GM19328 (cell line): ENCODE measurements at regions not wholly inside any gene's neighbourhood (a gene's known extent, or its start where the extent isn't known, plus 50 kb on each side); places are given as distances from the start of the nearest gene placed in this dataset.

Experiments
- ATAC-seq: cut with Tn5 transposase; IDR thresholded peaks from one replicate; pipeline ENCODE4 v1.9.1; 2021; ENCODE audit warnings: mild to moderate bottlenecking, moderate library complexity; ENCODE audit not compliant: unreplicated experiment

GRCh38 chr5:124839371-124839998 is 93.0 kb upstream of the ZNF608 start:
- ATAC-seq, result no peak

- no peak for ATAC-seq
Observed at GRCh38 chr5:124841829-124842712, 95.6 kb upstream of the ZNF608 start.

GRCh38 chr5:124842725-124843595 is 96.5 kb upstream of the ZNF608 start:
- ATAC-seq, result no peak

GRCh38 chr5:124843596-124843899 is 97.1 kb upstream of the ZNF608 start:
- ATAC-seq, result no peak

- no peak for ATAC-seq
Observed at GRCh38 chr5:124844371-124844920, 98.0 kb upstream of the ZNF608 start.

GRCh38 chr5:124847907-124848306 is 101.5 kb upstream of the ZNF608 start:
- no peak for ATAC-seq

GRCh38 chr5:124849774-124850173 is 103.3 kb upstream of the ZNF608 start:
- ATAC-seq, result no peak

- no peak for ATAC-seq
Observed at GRCh38 chr5:124856726-124857125, 110.3 kb upstream of the ZNF608 start.

GRCh38 chr5:124858612-124859011 is 112.2 kb upstream of the ZNF608 start:
- ATAC-seq, result no peak

- ATAC-seq, result no peak
Observed at GRCh38 chr5:124859027-124859426, 112.6 kb upstream of the ZNF608 start.

GRCh38 chr5:124859556-124860290 is 113.3 kb upstream of the ZNF608 start:
- ATAC-seq, result no peak

GRCh38 chr5:124860291-124860655 is 113.8 kb upstream of the ZNF608 start:
- ATAC-seq, result no peak

- ATAC-seq, result no peak
Observed at GRCh38 chr5:124865066-124865465, 118.6 kb upstream of the ZNF608 start.

GRCh38 chr5:124865603-124866354 is 119.3 kb upstream of the ZNF608 start:
- no peak for ATAC-seq

- no peak for ATAC-seq
Observed at GRCh38 chr5:124866355-124867136, 120.1 kb upstream of the ZNF608 start.

- ATAC-seq, result no peak
Observed at GRCh38 chr5:124867137-124867704, 120.8 kb upstream of the ZNF608 start.

GRCh38 chr5:124868676-124869075 is 122.2 kb upstream of the ZNF608 start:
- ATAC-seq, result no peak

GRCh38 chr5:124869426-124870033 is 123.1 kb upstream of the ZNF608 start:
- no peak for ATAC-seq
